ENCODE measurements at regions not wholly inside any gene's neighbourhood (a gene's known extent, or its start where the extent isn't known, plus 50 kb on each side); places are given as distances from the start of the nearest gene placed in this dataset.

DNA sequence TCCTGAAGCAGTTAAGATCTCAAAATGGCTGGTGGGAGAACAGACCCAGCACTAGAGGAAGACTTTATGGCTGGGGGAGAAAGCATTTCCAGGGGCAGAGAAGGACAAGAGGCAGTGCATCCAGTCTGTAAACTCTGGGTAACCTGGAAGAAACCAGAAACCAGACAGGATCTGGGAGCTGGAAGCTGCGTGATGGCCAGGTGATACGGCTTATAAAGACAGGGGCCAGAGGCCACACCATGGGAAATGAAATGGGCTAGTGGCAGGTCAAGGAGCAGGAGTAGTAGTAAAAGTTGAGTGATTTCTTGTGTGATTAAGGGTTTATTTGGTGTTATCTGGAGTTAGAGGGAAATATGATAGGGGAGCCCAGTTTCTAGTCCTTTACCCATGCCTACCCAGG, 144.7 kb upstream of the ARRDC4 start:
- TF ChIP-seq, protein P1, sequence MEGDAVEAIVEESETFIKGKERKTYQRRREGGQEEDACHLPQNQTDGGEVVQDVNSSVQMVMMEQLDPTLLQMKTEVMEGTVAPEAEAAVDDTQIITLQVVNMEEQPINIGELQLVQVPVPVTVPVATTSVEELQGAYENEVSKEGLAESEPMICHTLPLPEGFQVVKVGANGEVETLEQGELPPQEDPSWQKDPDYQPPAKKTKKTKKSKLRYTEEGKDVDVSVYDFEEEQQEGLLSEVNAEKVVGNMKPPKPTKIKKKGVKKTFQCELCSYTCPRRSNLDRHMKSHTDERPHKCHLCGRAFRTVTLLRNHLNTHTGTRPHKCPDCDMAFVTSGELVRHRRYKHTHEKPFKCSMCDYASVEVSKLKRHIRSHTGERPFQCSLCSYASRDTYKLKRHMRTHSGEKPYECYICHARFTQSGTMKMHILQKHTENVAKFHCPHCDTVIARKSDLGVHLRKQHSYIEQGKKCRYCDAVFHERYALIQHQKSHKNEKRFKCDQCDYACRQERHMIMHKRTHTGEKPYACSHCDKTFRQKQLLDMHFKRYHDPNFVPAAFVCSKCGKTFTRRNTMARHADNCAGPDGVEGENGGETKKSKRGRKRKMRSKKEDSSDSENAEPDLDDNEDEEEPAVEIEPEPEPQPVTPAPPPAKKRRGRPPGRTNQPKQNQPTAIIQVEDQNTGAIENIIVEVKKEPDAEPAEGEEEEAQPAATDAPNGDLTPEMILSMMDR (IDR thresholded peaks at IDR 0.05; ENCODE audit: low read depth, low read length, poor library complexity, severe bottlenecking) = no peak
- TF ChIP-seq EZH2phosphoT487 (IDR thresholded peaks at IDR 0.05; ENCODE audit: borderline replicate concordance, low read length) = no peak
